SK-N-MC (cell line): ENCODE measurements at regions not wholly inside any gene's neighbourhood (a gene's known extent, or its start where the extent isn't known, plus 50 kb on each side); places are given as distances from the start of the nearest gene placed in this dataset.

Source experiments
- EZH2 ChIP-seq: fragments of 200-600 bp; sonication (generic); IDR thresholded peaks from one replicate; pipeline ENCODE4 v1.6.1; 2017; ENCODE audit warnings: antibody characterized with exemption
- FOXP2 ChIP-seq: optimal IDR thresholded peaks from 2 replicates; pipeline ENCODE3; 2011; ENCODE audit warnings: mild to moderate bottlenecking, moderate library complexity; ENCODE audit not compliant: insufficient read depth; ENCODE audit errors: extremely low read length, control extremely low read depth
- POLR2AphosphoS5 ChIP-seq: IDR thresholded peaks from 2 replicates; pipeline ENCODE4 v1.6.1; 2012; ENCODE audit warnings: mild to moderate bottlenecking, low read depth, low read length, borderline replicate concordance

- TF ChIP-seq POLR2AphosphoS5 (no peak), EZH2 (no peak), FOXP2 (no peak)
These were observed 413.7 kb downstream of the PDCD6IP start for GRCh38 chr3:34212175-34212574.
